Transverse colon (tissue), 4 donors: ENCODE measurements at regions not wholly inside any gene's neighbourhood (a gene's known extent, or its start where the extent isn't known, plus 50 kb on each side); places are given as distances from the start of the nearest gene placed in this dataset.

Experiments
- CTCF ChIP-seq, 5 experiments: fragments of 200-600 bp in 3 of 5; fragments of 450-650 bp in 2 of 5; sonication (generic) in 3 of 5; IDR thresholded peaks; 1 replicate in 2 of 5; 2 replicates in 3 of 5; pipeline ENCODE4 v1.5.1; 2016 to 2017; ENCODE audit warnings: antibody characterized with exemption in 5 of 5, inconsistent platforms in 3 of 5, mild to moderate bottlenecking in 2 of 5, moderate library complexity in 1 of 5
- EP300 ChIP-seq: sonication (generic); formaldehyde crosslinking; IDR thresholded peaks from one replicate; pipeline ENCODE4 v1.6.1; 2017; ENCODE audit warnings: antibody characterized with exemption, low read depth
- POLR2A ChIP-seq: fragments of 450-650 bp; IDR thresholded peaks from one replicate; pipeline ENCODE4 v1.6.1; 2016; ENCODE audit warnings: antibody characterized with exemption, mild to moderate bottlenecking, moderate library complexity
- POLR2AphosphoS5 ChIP-seq, 3 donors: sonication (generic); formaldehyde crosslinking; IDR thresholded peaks; one replicate each; pipeline ENCODE4 v1.6.1; 2016; ENCODE audit warnings: antibody characterized with exemption in 3 of 3

- TF ChIP-seq POLR2AphosphoS5 (IDR thresholded peaks at IDR 0.05), result no peak
- TF ChIP-seq CTCF (IDR thresholded peaks at IDR 0.05), result no peak
- no peak for TF ChIP-seq POLR2A
- no peak for TF ChIP-seq EP300
These were observed 371.1 kb downstream of the SEC23A start for GRCh38 chr14:38731962-38732361.
